Fibroblast of skin of right biceps (primary cell): ENCODE measurements at regions not wholly inside any gene's neighbourhood (a gene's known extent, or its start where the extent isn't known, plus 50 kb on each side); places are given as distances from the start of the nearest gene placed in this dataset.
"Not testable (repeated sequence)": the region's sequence is repeated elsewhere in the genome, so short reads cannot be mapped to it uniquely, and the experiment has no call there.

Experiments
- DNase-seq: peaks from one replicate; pipeline ENCODE4 v3.0.0-alpha.2; 2013

DNA sequence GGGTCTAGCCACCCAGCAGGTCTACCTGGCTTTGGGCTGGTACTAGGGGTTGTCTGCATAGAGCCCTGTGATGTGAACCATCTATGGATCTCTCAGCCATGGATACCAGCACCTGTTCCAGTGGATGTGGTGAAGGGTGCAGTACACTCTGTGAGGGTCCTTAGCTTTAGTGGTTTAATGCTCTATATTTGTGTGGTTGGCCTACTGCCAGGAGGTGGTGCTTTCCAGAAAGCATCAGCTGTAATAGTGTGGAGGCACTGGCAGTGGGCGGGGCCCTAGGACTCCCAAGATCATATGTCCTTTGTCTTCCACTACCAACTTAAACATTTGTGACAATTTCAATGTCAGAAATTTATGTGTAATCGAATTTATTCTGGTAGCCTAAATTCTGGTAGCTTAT, 1065.1 kb downstream of the RPIA start:
- DNase-seq, result not testable (repeated sequence)

- not testable (repeated sequence) for DNase-seq
Observed at GRCh38 chr2:89758332-89759026, 1067.0 kb downstream of the RPIA start.

DNA sequence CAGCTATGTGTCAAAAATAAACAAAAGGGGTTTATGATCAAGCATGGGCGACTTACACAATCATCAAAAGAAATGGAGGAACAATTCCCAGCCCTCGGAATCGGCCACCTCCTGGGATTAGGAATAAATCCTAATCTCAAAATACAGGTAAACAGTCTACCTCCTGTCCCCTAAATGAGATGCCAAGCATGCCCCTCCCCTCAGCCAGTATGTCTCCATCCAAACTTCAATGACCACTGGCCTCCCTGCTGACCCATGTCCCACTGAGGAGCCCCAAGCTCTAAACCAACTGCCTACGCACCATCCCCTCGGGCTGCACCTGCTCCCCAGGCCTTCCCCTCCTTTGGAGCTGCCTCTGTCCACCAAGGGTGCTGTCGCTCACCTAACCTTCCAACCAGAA, 1069.3 kb downstream of the RPIA start:
- DNase-seq, result not testable (repeated sequence)

GRCh38 chr2:89761171-89761570, 1069.7 kb downstream of the RPIA start:
- DNase-seq, result not testable (repeated sequence)

DNA sequence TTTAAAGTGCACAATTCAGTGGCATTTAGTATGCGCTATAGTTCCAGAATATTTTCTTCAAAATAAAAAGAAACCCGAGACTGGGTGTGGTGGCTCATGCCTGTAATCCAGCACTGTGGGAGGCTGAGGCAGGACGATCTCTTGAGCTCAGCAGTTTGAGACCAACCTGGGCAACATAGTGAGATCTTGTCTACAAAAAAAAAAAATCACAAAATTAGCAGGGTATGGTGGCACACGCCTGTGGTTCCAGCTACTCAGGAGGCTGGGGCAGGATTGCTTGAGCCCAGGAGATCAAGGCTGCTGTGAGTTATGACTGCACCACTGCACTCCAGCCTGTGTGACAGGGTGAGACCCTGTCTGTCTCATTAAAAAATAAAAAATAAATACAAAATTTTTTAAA, 1070.4 kb downstream of the RPIA start:
- DNase-seq, result not testable (repeated sequence)

DNA sequence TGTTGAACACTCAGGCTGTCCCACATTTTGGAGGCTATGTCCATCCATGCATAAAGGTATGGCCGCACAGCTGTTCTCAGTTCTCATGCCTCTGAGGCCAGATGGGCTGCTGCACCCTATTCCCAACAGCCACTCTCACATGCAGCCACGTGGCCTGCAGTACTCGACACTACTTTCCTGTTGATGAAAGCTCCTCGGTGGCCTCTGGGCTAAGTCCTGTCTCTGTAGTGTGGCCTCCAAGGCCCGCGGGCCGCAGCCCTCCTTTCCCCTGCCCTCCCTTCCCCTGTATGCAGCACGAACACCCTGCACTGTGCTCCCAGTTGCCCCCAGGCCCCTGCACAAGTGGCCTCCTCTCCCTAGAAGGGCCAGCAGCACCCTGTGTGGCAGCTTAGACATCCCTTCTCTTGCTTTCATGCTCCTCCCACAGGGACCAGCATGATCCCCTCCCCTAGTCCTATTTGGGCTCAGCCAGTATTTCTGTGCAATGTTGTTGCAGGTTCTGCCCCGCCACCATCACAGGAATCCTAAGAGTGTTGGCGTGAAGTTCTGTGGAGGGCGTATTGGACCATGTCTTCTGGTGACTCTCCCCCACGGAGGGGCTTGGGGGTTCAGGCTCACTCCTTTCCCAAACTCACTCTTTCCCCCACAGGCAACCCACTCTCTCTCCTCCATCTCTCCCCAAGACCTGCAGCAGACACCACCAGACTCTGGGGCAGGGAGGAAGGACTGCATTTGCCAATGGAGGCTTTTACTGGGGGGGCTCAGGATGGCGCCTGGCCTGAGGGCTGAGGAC, 1071.2 kb downstream of the RPIA start:
- not testable (repeated sequence) for DNase-seq

GRCh38 chr2:89763254-89763580, 1071.7 kb downstream of the RPIA start:
- DNase-seq, result no peak

GRCh38 chr2:89763581-89764485, 1072.4 kb downstream of the RPIA start:
- no peak for DNase-seq

- not testable (repeated sequence) for DNase-seq
Observed at GRCh38 chr2:89764571-89765360, 1073.3 kb downstream of the RPIA start.

GRCh38 chr2:89765361-89765718, 1073.9 kb downstream of the RPIA start:
- not testable (repeated sequence) for DNase-seq

GRCh38 chr2:89766141-89766990, 1074.9 kb downstream of the RPIA start:
- DNase-seq, result not testable (repeated sequence)

- not testable (repeated sequence) for DNase-seq
Observed at GRCh38 chr2:89767058-89767457, 1075.6 kb downstream of the RPIA start.

DNA sequence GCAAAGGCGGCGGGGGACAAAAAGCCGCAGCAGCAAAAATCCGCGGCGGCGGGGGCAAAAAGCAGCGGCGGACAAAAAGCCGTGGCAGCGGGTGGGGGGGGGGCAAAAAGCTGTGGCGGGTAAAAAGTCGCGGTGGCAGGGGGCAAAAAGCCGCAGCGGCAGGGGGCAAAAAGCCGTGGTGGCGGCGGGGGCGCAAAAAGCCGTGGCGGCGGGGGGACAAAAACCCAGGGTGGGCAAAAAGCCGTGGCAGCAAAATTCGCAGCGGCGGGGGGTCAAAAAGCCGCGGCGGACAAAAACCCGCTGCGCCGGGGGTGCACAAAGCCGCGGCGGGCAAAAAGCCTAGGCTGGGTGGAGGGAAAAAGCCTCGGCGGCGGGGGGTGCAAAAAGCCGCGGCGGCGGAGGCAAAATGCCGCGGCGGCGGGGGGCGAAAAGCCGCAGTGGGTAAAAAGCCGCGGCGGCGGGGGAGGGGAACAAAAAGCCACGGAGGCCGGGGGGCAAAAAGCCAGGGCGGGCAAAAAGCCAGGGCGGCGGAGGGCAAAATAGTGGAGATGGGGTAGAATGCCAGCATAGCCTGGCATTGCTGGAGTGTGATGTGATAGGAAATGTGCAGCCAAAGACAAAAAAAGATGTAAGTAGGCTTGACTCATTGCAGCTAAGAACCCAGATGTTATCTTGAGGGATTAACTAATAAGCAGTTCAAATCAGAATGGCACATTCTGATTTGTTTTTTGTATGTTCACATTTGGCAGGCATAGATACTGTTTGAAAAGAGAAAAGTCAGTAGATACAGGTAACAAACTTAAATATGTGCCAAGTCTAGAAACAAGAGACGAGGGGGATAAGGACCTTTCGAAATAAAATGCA, 1076.3 kb downstream of the RPIA start:
- no peak for DNase-seq

- DNase-seq, result no peak
Observed at GRCh38 chr2:89775885-89776284, 1084.4 kb downstream of the RPIA start.

- no peak for DNase-seq
Observed at GRCh38 chr2:89780318-89780717, 1088.8 kb downstream of the RPIA start.

DNA sequence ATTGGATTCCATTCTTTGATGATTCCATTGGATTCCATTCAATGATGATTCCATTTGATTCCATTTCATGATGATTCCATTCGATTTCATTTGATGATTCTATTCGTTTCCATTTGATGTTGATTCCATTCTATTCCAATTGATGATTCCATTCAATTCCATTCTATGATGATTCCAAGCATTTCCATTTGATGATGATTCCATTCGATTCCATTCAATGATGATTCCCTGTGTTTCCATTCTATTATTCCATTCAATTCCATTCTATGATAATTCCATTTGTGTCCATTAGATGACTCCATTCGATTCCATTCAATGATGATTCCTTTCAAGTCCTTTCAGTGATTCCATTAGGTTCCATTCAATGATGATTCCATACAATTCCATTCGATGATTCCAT, 1090.5 kb downstream of the RPIA start:
- no peak for DNase-seq

DNA sequence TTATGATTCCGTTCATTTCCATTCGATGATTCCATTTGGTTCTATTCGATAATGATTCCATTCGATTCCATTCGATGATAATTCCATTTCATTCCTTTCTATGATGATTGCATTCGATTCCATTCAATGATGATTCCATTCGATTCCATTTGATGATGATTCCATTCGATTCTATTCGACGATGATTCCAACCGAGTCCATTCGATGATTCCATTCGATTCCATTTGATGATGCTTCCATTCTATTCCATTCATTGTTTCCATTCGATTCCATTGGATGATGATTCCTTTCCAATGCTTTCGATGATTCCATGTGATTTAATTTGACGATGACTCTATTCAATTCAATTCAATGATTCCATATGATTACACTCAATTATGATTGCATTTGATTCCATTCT, 1093.5 kb downstream of the RPIA start:
- no peak for DNase-seq

DNA sequence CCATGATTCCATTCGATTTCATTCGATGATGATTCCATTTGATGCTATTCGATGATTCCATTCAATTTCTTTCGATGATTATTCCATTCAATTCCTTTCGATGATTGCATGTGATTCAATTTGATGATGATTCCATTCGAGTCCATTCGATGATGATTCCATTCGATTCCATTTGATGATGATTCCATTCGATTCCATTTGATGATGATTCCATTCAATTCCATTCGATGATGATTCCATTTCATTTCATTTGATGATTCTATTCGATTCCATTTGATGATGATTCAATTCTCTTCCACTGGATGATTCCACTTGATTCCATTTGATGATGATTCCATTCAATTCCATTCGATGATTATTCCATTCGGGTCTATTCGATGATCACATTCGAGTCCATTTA, 1094.1 kb downstream of the RPIA start:
- DNase-seq, result not testable (repeated sequence)

GRCh38 chr2:89786642-89787041, 1095.2 kb downstream of the RPIA start:
- not testable (repeated sequence) for DNase-seq

DNA sequence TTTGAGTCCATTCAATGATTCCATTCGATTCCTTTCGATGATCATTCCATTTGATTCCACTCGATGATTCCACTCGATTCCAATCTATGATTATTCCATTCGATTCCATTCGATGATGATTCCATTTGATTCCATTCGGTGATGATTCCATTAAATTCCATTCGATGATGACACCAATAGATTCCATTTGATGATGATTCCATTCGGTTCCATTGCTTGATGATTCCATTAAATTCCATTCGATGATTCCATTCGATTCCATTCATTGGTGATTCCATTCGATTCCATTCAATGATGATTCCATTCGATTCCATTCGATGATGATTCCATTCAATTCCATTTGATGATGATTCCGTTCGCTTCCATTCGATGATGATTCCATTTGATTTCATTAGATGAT, 1104.1 kb downstream of the RPIA start:
- DNase-seq, result not testable (repeated sequence)
